ENCODE measurements at regions not wholly inside any gene's neighbourhood (a gene's known extent, or its start where the extent isn't known, plus 50 kb on each side); places are given as distances from the start of the nearest gene placed in this dataset.
A peak's percentile ranks its signal among the peaks of the same experiment; 100 is the strongest.

- DNase-seq (ENCODE audit: insufficient read length, low spot score) (no peak), FAIRE-seq (no peak)
- TF ChIP-seq POU2F2 (IDR thresholded peaks at IDR 0.05; ENCODE audit: low read depth, low read length) (no peak), POLR2A (IDR thresholded peaks at IDR 0.05; ENCODE audit: low read depth, low read length) (no peak), TAF1 (IDR thresholded peaks at IDR 0.05; ENCODE audit: low read depth, low read length) (no peak), PAX5 (IDR thresholded peaks at IDR 0.05; ENCODE audit: insufficient read depth, low read length, severe bottlenecking) (no peak), SPI1 (IDR thresholded peaks at IDR 0.05; ENCODE audit: low read depth, low read length) (no peak), POLR2AphosphoS5 (IDR thresholded peaks at IDR 0.05; ENCODE audit: low read depth, low read length) (no peak)
Observed at GRCh38 chr12:46462641-46463355, 90.2 kb upstream of the SLC38A2 start.

- DNase-seq (ENCODE audit: insufficient read length, low spot score) (no peak), FAIRE-seq (no peak)
- no peak for TF ChIP-seq POLR2AphosphoS5 (IDR thresholded peaks at IDR 0.05; ENCODE audit: low read depth, low read length)
- TF ChIP-seq POLR2A (IDR thresholded peaks at IDR 0.05; ENCODE audit: low read depth, low read length), result no peak
- TF ChIP-seq SPI1 (IDR thresholded peaks at IDR 0.05; ENCODE audit: low read depth, low read length), result no peak
- TF ChIP-seq POU2F2 (IDR thresholded peaks at IDR 0.05; ENCODE audit: low read depth, low read length), result no peak
Observed at GRCh38 chr12:46461907-46462640, 89.5 kb upstream of the SLC38A2 start.

- DNase-seq (ENCODE audit: insufficient read length, low spot score) (no peak), FAIRE-seq (no peak)
- TF ChIP-seq POLR2A (IDR thresholded peaks at IDR 0.05; ENCODE audit: low read depth, low read length), result no peak
- TF ChIP-seq TAF1 (IDR thresholded peaks at IDR 0.05; ENCODE audit: low read depth, low read length), result no peak
- TF ChIP-seq SPI1 (IDR thresholded peaks at IDR 0.05; ENCODE audit: low read depth, low read length), result no peak
- TF ChIP-seq PAX5 (IDR thresholded peaks at IDR 0.05; ENCODE audit: insufficient read depth, low read length, severe bottlenecking), result no peak
- no peak for TF ChIP-seq POU2F2 (IDR thresholded peaks at IDR 0.05; ENCODE audit: low read depth, low read length)
- TF ChIP-seq POLR2AphosphoS5 (IDR thresholded peaks at IDR 0.05; ENCODE audit: low read depth, low read length), result no peak
Observed at GRCh38 chr12:46461459-46461858, 88.9 kb upstream of the SLC38A2 start.

- peak; percentile 68 for FAIRE-seq
- no peak for DNase-seq (ENCODE audit: insufficient read length, low spot score)
- TF ChIP-seq POLR2AphosphoS5 (IDR thresholded peaks at IDR 0.05; ENCODE audit: low read depth, low read length), result no peak
- no peak for TF ChIP-seq TAF1 (IDR thresholded peaks at IDR 0.05; ENCODE audit: low read depth, low read length)
- TF ChIP-seq SPI1 (IDR thresholded peaks at IDR 0.05; ENCODE audit: low read depth, low read length), result no peak
- TF ChIP-seq POLR2A (IDR thresholded peaks at IDR 0.05; ENCODE audit: low read depth, low read length), result no peak
- TF ChIP-seq PAX5 (IDR thresholded peaks at IDR 0.05; ENCODE audit: insufficient read depth, low read length, severe bottlenecking), result no peak
- no peak for TF ChIP-seq POU2F2 (IDR thresholded peaks at IDR 0.05; ENCODE audit: low read depth, low read length)
Observed at GRCh38 chr12:46460682-46461210, 88.2 kb upstream of the SLC38A2 start.

- FAIRE-seq, result peak; percentile 51
- no peak for TF ChIP-seq TAF1 (IDR thresholded peaks at IDR 0.05; ENCODE audit: low read depth, low read length)
- TF ChIP-seq PAX5 (IDR thresholded peaks at IDR 0.05; ENCODE audit: insufficient read depth, low read length, severe bottlenecking), result no peak
- no peak for TF ChIP-seq POLR2AphosphoS5 (IDR thresholded peaks at IDR 0.05; ENCODE audit: low read depth, low read length)
- TF ChIP-seq POLR2A (IDR thresholded peaks at IDR 0.05; ENCODE audit: low read depth, low read length), result no peak
- peak; percentile 54; the same call in 1 of the 2 replicates for TF ChIP-seq SPI1 (IDR thresholded peaks at IDR 0.05; ENCODE audit: low read depth, low read length)
- no peak for TF ChIP-seq POU2F2 (IDR thresholded peaks at IDR 0.05; ENCODE audit: low read depth, low read length)
Observed at GRCh38 chr12:46459861-46460545, 87.4 kb upstream of the SLC38A2 start.

GRCh38 chr12:46459111-46459510 is 86.5 kb upstream of the SLC38A2 start:
- FAIRE-seq, result no peak
- TF ChIP-seq SPI1 (IDR thresholded peaks at IDR 0.05; ENCODE audit: low read depth, low read length) (no peak), POLR2AphosphoS5 (IDR thresholded peaks at IDR 0.05; ENCODE audit: low read depth, low read length) (no peak), TAF1 (IDR thresholded peaks at IDR 0.05; ENCODE audit: low read depth, low read length) (no peak), POU2F2 (IDR thresholded peaks at IDR 0.05; ENCODE audit: low read depth, low read length) (no peak), PAX5 (IDR thresholded peaks at IDR 0.05; ENCODE audit: insufficient read depth, low read length, severe bottlenecking) (no peak), POLR2A (IDR thresholded peaks at IDR 0.05; ENCODE audit: low read depth, low read length) (no peak)
- no peak for DNase-seq (ENCODE audit: insufficient read length, low spot score)

More at GRCh38 chr12:46459861-46460545, 87.4 kb upstream of the SLC38A2 start:
- DNase-seq (ENCODE audit: insufficient read length, low spot score), result no peak

GRCh38 chr12:46458500-46459102 is 86.0 kb upstream of the SLC38A2 start:
- DNase-seq (ENCODE audit: insufficient read length, low spot score) (no peak), FAIRE-seq (no peak)
- TF ChIP-seq POLR2AphosphoS5 (IDR thresholded peaks at IDR 0.05; ENCODE audit: low read depth, low read length), result no peak
- TF ChIP-seq POU2F2 (IDR thresholded peaks at IDR 0.05; ENCODE audit: low read depth, low read length), result no peak
- TF ChIP-seq PAX5 (IDR thresholded peaks at IDR 0.05; ENCODE audit: insufficient read depth, low read length, severe bottlenecking), result no peak
- no peak for TF ChIP-seq TAF1 (IDR thresholded peaks at IDR 0.05; ENCODE audit: low read depth, low read length)
- no peak for TF ChIP-seq SPI1 (IDR thresholded peaks at IDR 0.05; ENCODE audit: low read depth, low read length)
- TF ChIP-seq POLR2A (IDR thresholded peaks at IDR 0.05; ENCODE audit: low read depth, low read length), result no peak

- no peak for DNase-seq (ENCODE audit: insufficient read length, low spot score)
- no peak for FAIRE-seq
- TF ChIP-seq PAX5 (IDR thresholded peaks at IDR 0.05; ENCODE audit: insufficient read depth, low read length, severe bottlenecking) (no peak), POLR2AphosphoS5 (IDR thresholded peaks at IDR 0.05; ENCODE audit: low read depth, low read length) (no peak), POLR2A (IDR thresholded peaks at IDR 0.05; ENCODE audit: low read depth, low read length) (no peak), TAF1 (IDR thresholded peaks at IDR 0.05; ENCODE audit: low read depth, low read length) (no peak), POU2F2 (IDR thresholded peaks at IDR 0.05; ENCODE audit: low read depth, low read length) (no peak), SPI1 (IDR thresholded peaks at IDR 0.05; ENCODE audit: low read depth, low read length) (no peak)
Observed at GRCh38 chr12:46457958-46458357, 85.4 kb upstream of the SLC38A2 start.

Data from GM12891 (cell line).